ENCODE measurements at regions not wholly inside any gene's neighbourhood (a gene's known extent, or its start where the extent isn't known, plus 50 kb on each side); places are given as distances from the start of the nearest gene placed in this dataset.

GRCh38 chr19:30896554-30896953 lies 452.7 kb downstream of the TSHZ3 start:
- Histone ChIP-seq H3F3A (ENCODE audit: insufficient read depth, low read length, poor library complexity, severe bottlenecking) (no peaks in the 10 kb centered on the region), H3K36me3 (ENCODE audit: insufficient read depth, low read length) (no peaks in the 10 kb centered on the region), H3K4me2 (ENCODE audit: low read length) (no peak overlapping the region), H4K20me1 (ENCODE audit: insufficient read depth) (no peaks in the 10 kb centered on the region), H3K4me3 (ENCODE audit: low read length) (no peak overlapping the region), H2AFZ (ENCODE audit: low read depth, low read length) (no peak overlapping the region), H3K27me3 (ENCODE audit: insufficient read depth, low read depth, low read length) (no peaks in the 10 kb centered on the region), H3K79me2 (replicated peaks; ENCODE audit: insufficient read depth, low read length) (no peaks in the 10 kb centered on the region), H3K27ac (ENCODE audit: low read length) (no peak overlapping the region), H3K9me3 (ENCODE audit: low read length) (no peaks in the 10 kb centered on the region), H3K9me2 (ENCODE audit: insufficient read depth, low read length) (no peaks in the 10 kb centered on the region), H3K9ac (ENCODE audit: low read length) (no peak overlapping the region)
- TF ChIP-seq EP300 (conservative IDR thresholded peaks at IDR 0.05; ENCODE audit: poor library complexity, severe bottlenecking), result no peak
- no peak for TF ChIP-seq MXI1 (conservative IDR thresholded peaks at IDR 0.05; ENCODE audit: poor library complexity, severe bottlenecking)
- TF ChIP-seq TAF1 (IDR thresholded peaks at IDR 0.05; ENCODE audit: low read depth), result no peak
- TF ChIP-seq EZH2 (IDR thresholded peaks at IDR 0.05; ENCODE audit: borderline replicate concordance, insufficient read depth, low read length, poor library complexity, severe bottlenecking), result no peak
- TF ChIP-seq, protein P1, sequence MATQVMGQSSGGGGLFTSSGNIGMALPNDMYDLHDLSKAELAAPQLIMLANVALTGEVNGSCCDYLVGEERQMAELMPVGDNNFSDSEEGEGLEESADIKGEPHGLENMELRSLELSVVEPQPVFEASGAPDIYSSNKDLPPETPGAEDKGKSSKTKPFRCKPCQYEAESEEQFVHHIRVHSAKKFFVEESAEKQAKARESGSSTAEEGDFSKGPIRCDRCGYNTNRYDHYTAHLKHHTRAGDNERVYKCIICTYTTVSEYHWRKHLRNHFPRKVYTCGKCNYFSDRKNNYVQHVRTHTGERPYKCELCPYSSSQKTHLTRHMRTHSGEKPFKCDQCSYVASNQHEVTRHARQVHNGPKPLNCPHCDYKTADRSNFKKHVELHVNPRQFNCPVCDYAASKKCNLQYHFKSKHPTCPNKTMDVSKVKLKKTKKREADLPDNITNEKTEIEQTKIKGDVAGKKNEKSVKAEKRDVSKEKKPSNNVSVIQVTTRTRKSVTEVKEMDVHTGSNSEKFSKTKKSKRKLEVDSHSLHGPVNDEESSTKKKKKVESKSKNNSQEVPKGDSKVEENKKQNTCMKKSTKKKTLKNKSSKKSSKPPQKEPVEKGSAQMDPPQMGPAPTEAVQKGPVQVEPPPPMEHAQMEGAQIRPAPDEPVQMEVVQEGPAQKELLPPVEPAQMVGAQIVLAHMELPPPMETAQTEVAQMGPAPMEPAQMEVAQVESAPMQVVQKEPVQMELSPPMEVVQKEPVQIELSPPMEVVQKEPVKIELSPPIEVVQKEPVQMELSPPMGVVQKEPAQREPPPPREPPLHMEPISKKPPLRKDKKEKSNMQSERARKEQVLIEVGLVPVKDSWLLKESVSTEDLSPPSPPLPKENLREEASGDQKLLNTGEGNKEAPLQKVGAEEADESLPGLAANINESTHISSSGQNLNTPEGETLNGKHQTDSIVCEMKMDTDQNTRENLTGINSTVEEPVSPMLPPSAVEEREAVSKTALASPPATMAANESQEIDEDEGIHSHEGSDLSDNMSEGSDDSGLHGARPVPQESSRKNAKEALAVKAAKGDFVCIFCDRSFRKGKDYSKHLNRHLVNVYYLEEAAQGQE (IDR thresholded peaks at IDR 0.05; ENCODE audit: borderline replicate concordance), result no peak
- TF ChIP-seq, protein P2, sequence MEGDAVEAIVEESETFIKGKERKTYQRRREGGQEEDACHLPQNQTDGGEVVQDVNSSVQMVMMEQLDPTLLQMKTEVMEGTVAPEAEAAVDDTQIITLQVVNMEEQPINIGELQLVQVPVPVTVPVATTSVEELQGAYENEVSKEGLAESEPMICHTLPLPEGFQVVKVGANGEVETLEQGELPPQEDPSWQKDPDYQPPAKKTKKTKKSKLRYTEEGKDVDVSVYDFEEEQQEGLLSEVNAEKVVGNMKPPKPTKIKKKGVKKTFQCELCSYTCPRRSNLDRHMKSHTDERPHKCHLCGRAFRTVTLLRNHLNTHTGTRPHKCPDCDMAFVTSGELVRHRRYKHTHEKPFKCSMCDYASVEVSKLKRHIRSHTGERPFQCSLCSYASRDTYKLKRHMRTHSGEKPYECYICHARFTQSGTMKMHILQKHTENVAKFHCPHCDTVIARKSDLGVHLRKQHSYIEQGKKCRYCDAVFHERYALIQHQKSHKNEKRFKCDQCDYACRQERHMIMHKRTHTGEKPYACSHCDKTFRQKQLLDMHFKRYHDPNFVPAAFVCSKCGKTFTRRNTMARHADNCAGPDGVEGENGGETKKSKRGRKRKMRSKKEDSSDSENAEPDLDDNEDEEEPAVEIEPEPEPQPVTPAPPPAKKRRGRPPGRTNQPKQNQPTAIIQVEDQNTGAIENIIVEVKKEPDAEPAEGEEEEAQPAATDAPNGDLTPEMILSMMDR (IDR thresholded peaks at IDR 0.05; ENCODE audit: poor library complexity, severe bottlenecking), result no peak
- TF ChIP-seq POLR2AphosphoS5 (IDR thresholded peaks at IDR 0.05), result no peak
- no peak for TF ChIP-seq SMC3 (conservative IDR thresholded peaks at IDR 0.05; ENCODE audit: poor library complexity)
- no peak for TF ChIP-seq RAD21 (conservative IDR thresholded peaks at IDR 0.05)

GRCh38 chr19:30895946-30896345 lies 453.3 kb downstream of the TSHZ3 start:
- Histone ChIP-seq H3K36me3 (ENCODE audit: insufficient read depth, low read length) (no peaks in the 10 kb centered on the region), H3K9me3 (ENCODE audit: low read length) (no peaks in the 10 kb centered on the region), H3F3A (ENCODE audit: insufficient read depth, low read length, poor library complexity, severe bottlenecking) (no peaks in the 10 kb centered on the region), H3K9me2 (ENCODE audit: insufficient read depth, low read length) (no peaks in the 10 kb centered on the region), H3K4me3 (ENCODE audit: low read length) (no peak overlapping the region), H3K4me2 (ENCODE audit: low read length) (no peak overlapping the region), H4K20me1 (ENCODE audit: insufficient read depth) (no peaks in the 10 kb centered on the region), H3K9ac (ENCODE audit: low read length) (no peak overlapping the region), H3K79me2 (replicated peaks; ENCODE audit: insufficient read depth, low read length) (no peaks in the 10 kb centered on the region), H3K27ac (ENCODE audit: low read length) (no peak overlapping the region), H2AFZ (ENCODE audit: low read depth, low read length) (no peak overlapping the region), H3K27me3 (ENCODE audit: insufficient read depth, low read depth, low read length) (no peaks in the 10 kb centered on the region)
- no peak for TF ChIP-seq TAF1 (IDR thresholded peaks at IDR 0.05; ENCODE audit: low read depth)
- TF ChIP-seq, protein P1 (IDR thresholded peaks at IDR 0.05; ENCODE audit: borderline replicate concordance), result no peak
- TF ChIP-seq EZH2 (IDR thresholded peaks at IDR 0.05; ENCODE audit: borderline replicate concordance, insufficient read depth, low read length, poor library complexity, severe bottlenecking), result no peak
- no peak for TF ChIP-seq EP300 (conservative IDR thresholded peaks at IDR 0.05; ENCODE audit: poor library complexity, severe bottlenecking)

All from neural cell (in vitro differentiated cells).